Right lobe of liver (tissue), 6 donors: ENCODE measurements at regions not wholly inside any gene's neighbourhood (a gene's known extent, or its start where the extent isn't known, plus 50 kb on each side); places are given as distances from the start of the nearest gene placed in this dataset.

Experiments used
- ATAC-seq, 4 donors: fragments of 200-7000 bp; cut with Tn5 transposase; one replicate each; pipeline ENCODE4 v1.9.1; 2020; ENCODE audit warnings: mild to moderate bottlenecking in 4 of 4, moderate library complexity in 4 of 4
- DNase-seq, 3 donors: peaks; one replicate each; pipeline ENCODE4 v3.0.0-alpha.2; 2020
- H3K27ac ChIP-seq, 3 donors: fragments of 200-600 bp; one replicate each; pipeline ENCODE4 v1.8.0; 2022
- H3K27me3 ChIP-seq, 2 donors: fragments of 200-600 bp; one replicate each; pipeline ENCODE4 v1.8.0; 2022
- H3K36me3 ChIP-seq, 4 donors: fragments of 200-600 bp; sonication (generic) in 1 of 4; one replicate each; pipeline versions ENCODE4 v1.5.1 to v1.8.0; 2017 to 2022; ENCODE audit warnings: control low read depth in 1 of 4
- H3K4me1 ChIP-seq, 4 donors: fragments of 200-600 bp; sonication (generic) in 1 of 4; one replicate each; pipeline versions ENCODE4 v1.5.1 to v1.8.0; 2017 to 2022; ENCODE audit warnings: control low read depth in 1 of 4
- H3K4me3 ChIP-seq, 3 donors: fragments of 200-600 bp; one replicate each; pipeline ENCODE4 v1.8.0; 2022
- H3K9me3 ChIP-seq, 4 donors: fragments of 200-600 bp; sonication (generic) in 1 of 4; one replicate each; pipeline versions ENCODE4 v1.5.1 to v1.8.0; 2017 to 2022; ENCODE audit warnings: control low read depth in 1 of 4
- CTCF ChIP-seq, 4 donors: fragments of 200-600 bp in 3 of 4; fragments of 450-650 bp in 1 of 4; IDR thresholded peaks; one replicate each; pipeline versions ENCODE4 v1.5.1 to v1.8.0; 2016 to 2022; ENCODE audit warnings: antibody characterized with exemption in 4 of 4, mild to moderate bottlenecking in 2 of 4
- POLR2A ChIP-seq: fragments of 450-650 bp; IDR thresholded peaks from one replicate; pipeline ENCODE4 v1.6.1; 2017; ENCODE audit warnings: antibody characterized with exemption, mild to moderate bottlenecking
- WGBS: methylation state at CpG from one replicate; pipeline ENCODE4 v1.1.6; 2018; ENCODE audit warnings: low coverage, low lambda C conversion rate; ENCODE audit not compliant: insufficient coverage; ENCODE audit errors: missing lambda C conversion rate; 5-methylcytosine and 5-hydroxymethylcytosine counted together
- intact Hi-C, 2 donors: fragments of 100-400 bp; cut with DNase I; formaldehyde crosslinking; loops; one replicate each; pipeline versions ENCODE4 v1.11.2 to v1.14.1; 2022
- donor health status: DM: no; HTN: yes; CAD: no.
- donor health status: DM: no; HTN: no; CAD: no.
- donor health status: DM: no; HTN: no; CAD: no.
- donor health status: DM: no; HTN: yes; CAD: no.
- donor health status: DM: no; HTN: yes; CAD: no.

DNA sequence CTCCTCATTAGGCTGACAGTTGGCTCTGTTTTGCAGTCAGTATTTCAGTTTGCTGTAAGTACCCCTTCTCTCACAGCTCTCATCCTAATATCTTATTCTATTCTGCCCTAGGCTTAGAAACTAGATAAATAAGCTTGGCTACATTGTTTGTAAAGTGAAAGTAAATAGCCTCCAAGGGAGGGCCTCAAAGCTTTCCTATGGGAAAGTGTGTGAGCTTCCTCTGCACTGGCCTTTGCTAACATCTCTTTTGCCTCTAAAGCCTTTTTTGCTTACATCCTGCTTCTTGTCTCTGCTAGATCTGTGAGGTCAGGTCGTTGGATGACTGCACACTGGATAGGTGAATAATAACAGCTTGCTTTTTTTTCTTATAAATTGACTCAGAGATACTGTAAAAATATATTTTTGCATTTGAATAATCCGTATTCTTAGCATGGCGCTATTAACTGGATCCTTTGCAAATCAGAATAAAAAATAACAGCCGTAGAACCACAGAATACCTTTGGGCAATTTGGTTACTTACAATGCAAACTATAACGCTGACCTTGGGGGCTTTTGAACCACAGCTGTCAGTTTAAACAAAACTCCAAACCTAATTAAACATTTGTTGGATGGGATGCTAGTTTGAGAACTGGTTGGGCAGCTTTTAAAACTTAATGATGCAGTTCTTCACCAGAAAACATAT lies 55.1 kb downstream of the TTC6 start:
- H3K36me3 ChIP-seq: no peaks in the 10 kb centered on the region
- 52% methylated on average over 5 of the region's 5 CpGs for WGBS
- ATAC-seq (peak; percentile 60 to 72 (median 67)), DNase-seq (no peak)
- no peaks in the 10 kb centered on the region for H3K9me3 ChIP-seq
- H3K4me3 ChIP-seq: no peak overlapping the region
- intact Hi-C loops: no loop called here
- no peaks in the 10 kb centered on the region for H3K27me3 ChIP-seq
- H3K27ac ChIP-seq: no peak overlapping the region
- TF ChIP-seq POLR2A: no peak
- no peak for TF ChIP-seq CTCF (IDR thresholded peaks at IDR 0.05)
- no peaks in the 10 kb centered on the region for H3K4me1 ChIP-seq

- WGBS: 73% methylated on average over 4 of the region's 4 CpGs
- ATAC-seq: no peak
- Histone ChIP-seq H3K27me3 (no peaks in the 10 kb centered on the region), H3K36me3 (no peaks in the 10 kb centered on the region), H3K4me1 (no peaks in the 10 kb centered on the region), H3K27ac (no peak overlapping the region), H3K9me3 (no peaks in the 10 kb centered on the region), H3K4me3 (no peak overlapping the region)
- TF ChIP-seq CTCF (IDR thresholded peaks at IDR 0.05) (no peak), POLR2A (no peak)
- intact Hi-C loops: no loop called here
- no peak for DNase-seq
Observed at GRCh38 chr14:37652042-37652441, 56.6 kb downstream of the TTC6 start.

- H3K36me3 ChIP-seq: no peaks in the 10 kb centered on the region
- H3K4me1 ChIP-seq: no peaks in the 10 kb centered on the region
- no peaks in the 10 kb centered on the region for H3K27me3 ChIP-seq
- no peak overlapping the region for H3K4me3 ChIP-seq
- no peak for TF ChIP-seq CTCF (IDR thresholded peaks at IDR 0.05)
- TF ChIP-seq POLR2A: no peak
- 27% methylated on average over 1 of the region's 1 CpG for WGBS
- DNase-seq (no peak), ATAC-seq (no peak)
- no peak overlapping the region for H3K27ac ChIP-seq
- no peaks in the 10 kb centered on the region for H3K9me3 ChIP-seq
- intact Hi-C loops: no loop called here
Observed at GRCh38 chr14:37655418-37655817, 60.0 kb downstream of the TTC6 start.

GRCh38 chr14:37658156-37658555 lies 62.7 kb downstream of the TTC6 start:
- H3K27me3 ChIP-seq: no peaks in the 10 kb centered on the region
- TF ChIP-seq POLR2A (no peak), CTCF (IDR thresholded peaks at IDR 0.05) (no peak)
- H3K36me3 ChIP-seq: no peaks in the 10 kb centered on the region
- H3K27ac ChIP-seq: no peak overlapping the region
- ATAC-seq (no peak), DNase-seq (no peak)
- H3K9me3 ChIP-seq: no peaks in the 10 kb centered on the region
- intact Hi-C loops: no loop called here
- peaks cover 0 to 3% (median 0%) of the 10 kb centered on the region in 4 donors for H3K4me1 ChIP-seq
- H3K4me3 ChIP-seq: no peak overlapping the region

- no peaks in the 10 kb centered on the region for H3K27me3 ChIP-seq
- intact Hi-C loops: no loop called here
- ATAC-seq (peak in 1 of 4 donors; percentile 58), DNase-seq (no peak)
- peaks cover 0 to 17% (median 4%) of the 10 kb centered on the region in 4 donors for H3K4me1 ChIP-seq
- H3K27ac ChIP-seq: no peak overlapping the region
- H3K36me3 ChIP-seq: no peaks in the 10 kb centered on the region
- TF ChIP-seq CTCF (IDR thresholded peaks at IDR 0.05) (no peak), POLR2A (no peak)
- no peaks in the 10 kb centered on the region for H3K9me3 ChIP-seq
- no peak overlapping the region for H3K4me3 ChIP-seq
Observed at GRCh38 chr14:37663498-37663897, 68.1 kb downstream of the TTC6 start.
